Activated CD8-positive, alpha-beta memory T cell treated with anti-CD3 and anti-CD28 coated beads, Interleukin-2, amount 50 U/mL, for 24 hours (primary cell): ENCODE measurements at regions not wholly inside any gene's neighbourhood (a gene's known extent, or its start where the extent isn't known, plus 50 kb on each side); places are given as distances from the start of the nearest gene placed in this dataset.

Experiments used
- DNase-seq: peaks from one replicate; pipeline ENCODE4 v3.0.0-alpha.2; 2020; ENCODE audit errors: extremely low read depth

DNA sequence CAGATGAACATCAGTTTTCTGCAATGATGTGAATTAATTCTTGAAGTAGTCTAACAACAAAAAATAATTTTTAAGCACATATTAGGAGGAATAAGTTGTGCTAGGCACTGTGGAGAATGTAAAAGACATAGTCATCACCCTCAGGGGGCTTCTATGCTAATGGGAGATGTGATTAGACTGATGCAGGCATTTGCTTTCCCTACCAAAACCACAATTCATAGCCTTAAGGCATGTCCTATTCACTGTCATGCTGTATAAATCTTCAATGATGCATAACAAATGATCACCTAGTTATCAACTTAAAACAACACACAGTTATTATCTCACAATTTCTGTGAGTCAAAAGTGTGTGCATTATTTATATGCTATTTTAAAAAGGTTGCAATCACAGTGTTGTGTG is 422.6 kb downstream of the MAN2A1 start:
- DNase-seq, result no peak

DNA sequence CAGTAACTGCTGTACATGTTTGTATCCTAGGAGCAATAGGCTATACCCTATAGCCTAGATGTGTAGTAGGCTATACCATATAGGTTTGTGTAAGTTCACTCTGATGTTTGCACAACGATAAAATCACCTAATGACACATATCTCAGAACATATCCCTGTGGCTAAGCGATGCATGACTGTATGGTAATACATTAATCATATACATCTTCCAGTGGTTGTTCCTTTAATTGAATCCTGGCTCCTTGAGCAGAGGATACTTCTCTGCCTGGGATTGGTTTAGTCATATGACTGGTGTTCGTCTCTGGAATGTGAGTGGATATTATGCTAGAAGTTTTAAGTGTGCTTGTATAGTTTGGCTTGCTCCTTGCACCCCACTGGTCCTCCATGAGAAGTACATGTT is 425.8 kb downstream of the MAN2A1 start:
- no peak for DNase-seq

GRCh38 chr5:110116539-110116938 is 426.8 kb downstream of the MAN2A1 start:
- no peak for DNase-seq

- DNase-seq, result no peak
Observed at GRCh38 chr5:110134963-110135935, 445.5 kb downstream of the MAN2A1 start.

DNA sequence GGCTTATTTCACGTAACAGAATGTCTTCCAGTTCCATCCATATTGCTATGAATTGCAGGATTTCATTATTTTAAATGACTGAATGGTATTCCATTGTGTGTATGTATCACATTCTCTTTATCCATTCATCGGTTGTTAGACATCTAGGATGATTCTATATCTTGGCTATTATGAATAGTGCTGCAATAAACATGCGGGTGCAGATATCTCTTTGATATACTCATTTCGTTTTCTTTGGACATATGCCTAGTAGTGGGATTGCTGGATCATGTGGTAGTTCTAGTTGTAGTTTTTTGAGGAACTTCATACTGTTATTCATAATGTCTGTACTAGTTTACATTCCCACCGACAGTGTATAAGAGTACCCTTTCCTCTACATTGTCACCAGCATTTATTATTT is 460.5 kb downstream of the MAN2A1 start:
- no peak for DNase-seq

- no peak for DNase-seq
Observed at GRCh38 chr5:110159202-110159601, 469.5 kb downstream of the MAN2A1 start.

- no peak for DNase-seq
Observed at GRCh38 chr5:110161162-110161561, 471.4 kb downstream of the MAN2A1 start.

GRCh38 chr5:110165366-110165765 is 475.6 kb downstream of the MAN2A1 start:
- DNase-seq, result no peak

GRCh38 chr5:110167384-110167783 is 477.7 kb downstream of the MAN2A1 start:
- DNase-seq, result no peak

DNA sequence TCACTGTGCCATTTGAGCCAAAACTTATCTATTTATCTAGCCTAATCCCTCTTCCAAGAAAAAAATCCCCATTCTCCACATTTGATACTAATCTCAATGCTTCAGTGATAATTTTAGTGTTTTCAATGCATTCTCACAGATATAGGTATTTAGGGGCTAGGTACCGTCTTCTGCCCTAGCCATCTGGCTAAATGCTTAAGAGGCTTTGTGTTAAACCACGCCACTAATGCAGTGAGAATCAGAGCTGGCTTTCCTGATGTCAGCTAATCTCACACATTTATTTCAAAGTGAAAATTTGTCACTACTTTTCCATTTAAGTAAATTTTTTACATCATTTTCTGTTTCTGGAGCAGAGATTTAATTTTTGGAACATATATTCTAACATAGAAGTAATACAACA is 479.7 kb downstream of the MAN2A1 start:
- DNase-seq, result no peak

- no peak for DNase-seq
Observed at GRCh38 chr5:110177729-110178128, 488.0 kb downstream of the MAN2A1 start.

GRCh38 chr5:110179321-110179720 is 489.6 kb downstream of the MAN2A1 start:
- DNase-seq, result no peak

GRCh38 chr5:110194191-110194590 is 504.5 kb downstream of the MAN2A1 start:
- DNase-seq, result no peak

- no peak for DNase-seq
Observed at GRCh38 chr5:110195288-110195687, 505.6 kb downstream of the MAN2A1 start.

DNA sequence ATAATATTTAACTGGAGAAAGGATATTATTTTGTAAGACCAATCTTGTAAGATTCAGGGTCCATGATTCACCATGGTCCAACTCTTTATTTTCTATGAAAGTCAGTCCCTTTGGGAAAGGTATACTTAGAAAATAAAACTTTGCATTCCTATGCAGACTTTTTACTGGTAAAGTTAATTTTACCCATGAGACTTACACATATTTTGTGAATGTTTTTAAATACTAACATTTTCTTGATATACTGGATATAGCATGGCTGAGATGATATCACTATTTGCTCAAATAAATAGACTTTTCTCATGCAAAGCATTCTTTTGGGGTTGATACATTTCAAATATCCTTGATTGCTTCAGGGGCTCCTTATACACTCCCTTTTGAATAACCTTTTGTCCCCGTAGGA is 512.1 kb downstream of the MAN2A1 start:
- DNase-seq, result no peak

DNA sequence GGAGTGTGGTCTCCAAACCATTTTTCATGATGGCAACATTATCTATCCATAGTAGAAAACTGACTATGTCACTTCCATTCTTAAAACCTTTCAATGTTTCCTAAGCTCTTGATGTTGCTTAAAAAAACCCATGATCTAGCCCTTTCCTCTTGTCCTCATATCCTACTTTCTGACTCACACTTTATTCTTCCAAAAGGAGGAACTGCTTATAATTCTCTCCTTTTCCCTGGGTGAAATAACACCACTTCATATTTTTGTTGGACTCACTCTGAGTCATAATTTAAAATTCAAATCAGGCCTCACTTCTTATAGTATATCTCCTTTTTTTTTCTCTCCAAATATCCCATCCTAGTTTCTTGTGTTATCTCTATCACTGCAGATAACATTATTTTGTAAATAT is 513.9 kb downstream of the MAN2A1 start:
- DNase-seq, result no peak

DNA sequence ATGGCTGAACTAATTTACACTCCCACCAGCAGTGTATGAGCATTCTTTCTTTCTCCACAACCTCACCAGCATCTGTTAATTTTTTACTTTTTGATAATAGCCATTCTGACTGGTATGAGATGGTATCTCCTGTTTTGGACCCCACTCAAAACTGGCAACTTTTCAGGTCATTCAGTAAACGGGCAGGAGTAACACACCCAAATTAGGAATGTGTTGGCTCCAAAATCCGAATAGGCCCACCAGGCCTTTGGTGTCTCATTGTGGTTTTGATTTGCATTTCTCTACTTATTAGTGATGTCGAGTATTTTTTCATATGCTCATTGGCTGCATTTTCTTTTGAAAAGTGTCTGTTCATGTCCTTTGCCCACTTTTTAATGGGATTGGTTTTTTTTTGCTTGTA is 517.1 kb downstream of the TMEM232 start:
- DNase-seq, result no peak

- DNase-seq, result no peak
Observed at GRCh38 chr5:110218981-110219380, 507.5 kb downstream of the TMEM232 start.

- no peak for DNase-seq
Observed at GRCh38 chr5:110219769-110220168, 506.7 kb downstream of the TMEM232 start.

- no peak for DNase-seq
Observed at GRCh38 chr5:110221036-110221435, 505.4 kb downstream of the TMEM232 start.

DNA sequence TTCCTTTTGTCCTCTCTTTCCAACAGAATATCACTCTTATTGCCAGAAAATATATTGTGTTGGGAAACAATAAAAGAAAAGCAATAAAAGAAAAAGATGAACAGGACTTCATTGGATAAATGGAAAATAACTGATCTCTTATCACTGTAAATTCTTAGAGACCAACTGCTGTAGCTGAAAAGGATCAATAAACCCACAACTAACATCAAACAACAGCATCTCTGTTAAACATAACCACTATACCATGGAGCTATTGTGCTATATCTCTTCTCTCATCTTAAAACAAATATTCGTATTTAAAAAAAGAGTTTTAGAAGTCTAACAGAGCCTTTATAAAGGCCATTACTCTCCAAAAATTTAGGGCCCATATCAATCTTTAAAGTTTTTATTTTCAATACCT is 502.4 kb downstream of the TMEM232 start:
- no peak for DNase-seq

GRCh38 chr5:110225949-110226348 is 500.5 kb downstream of the TMEM232 start:
- no peak for DNase-seq

DNA sequence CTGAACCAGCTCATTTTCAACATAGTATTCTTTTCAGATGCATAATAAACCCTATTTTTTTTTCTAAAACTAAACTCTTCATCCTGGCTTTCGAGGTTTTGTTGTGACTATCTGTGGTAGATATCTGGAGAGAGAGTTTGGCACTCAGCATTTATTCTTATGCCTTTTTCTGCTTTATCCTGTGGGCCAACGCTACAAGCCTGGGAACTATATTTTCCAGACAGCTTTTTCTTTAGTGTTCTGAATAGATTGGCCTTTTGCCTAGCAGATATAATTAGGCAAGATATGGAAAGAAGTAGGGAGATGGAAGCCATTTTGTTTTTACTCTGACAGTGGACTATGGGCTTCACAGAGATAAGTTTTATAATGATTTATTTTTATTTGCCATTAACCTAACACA is 486.7 kb downstream of the TMEM232 start:
- no peak for DNase-seq

- DNase-seq, result no peak
Observed at GRCh38 chr5:110242950-110243349, 483.5 kb downstream of the TMEM232 start.
